ENCODE measurements at regions not wholly inside any gene's neighbourhood (a gene's known extent, or its start where the extent isn't known, plus 50 kb on each side); places are given as distances from the start of the nearest gene placed in this dataset.
"Not testable (repeated sequence)": the region's sequence is repeated elsewhere in the genome, so short reads cannot be mapped to it uniquely, and the experiment has no call there.

DNA sequence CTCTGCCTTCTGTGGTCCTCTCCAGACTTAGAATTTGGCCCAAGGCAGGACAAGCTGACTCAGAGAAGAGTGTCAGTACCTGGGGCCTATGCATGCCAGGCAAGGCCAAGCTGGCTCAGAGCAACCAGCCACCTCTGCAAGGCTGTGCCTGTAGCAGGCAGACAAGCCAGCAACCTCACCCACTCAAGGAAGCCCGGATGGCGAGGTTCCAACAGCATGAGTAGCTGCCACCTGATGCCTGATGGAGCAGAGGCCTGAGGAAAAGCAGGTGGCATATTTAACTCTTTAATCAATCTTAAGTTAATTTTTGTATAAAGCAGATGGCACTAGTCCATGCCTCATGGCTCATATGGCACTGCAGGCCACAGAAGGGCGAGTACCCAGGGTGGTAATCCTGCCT, 3595.8 kb upstream of the OR11H1 start:
- not testable (repeated sequence) for H3K14ac ChIP-seq (ENCODE audit: low read length); H4K91ac ChIP-seq (ENCODE audit: low read depth, low read length); H2BK5ac ChIP-seq (ENCODE audit: low read depth, low read length, poor library complexity); H3K79me1 ChIP-seq (ENCODE audit: low read length); H3K18ac ChIP-seq (ENCODE audit: low read length); H3K27ac ChIP-seq (ENCODE audit: low read depth, low read length); H4K12ac ChIP-seq (ENCODE audit: low read depth, low read length); H3K79me2 ChIP-seq (ENCODE audit: control insufficient read depth, insufficient read depth, low read length, poor library complexity); H3K9me3 ChIP-seq (ENCODE audit: insufficient read depth, low read depth, low read length); H2AK5ac ChIP-seq (ENCODE audit: low read length); H3K27me3 ChIP-seq (ENCODE audit: insufficient read depth, low read length); H3K4me3 ChIP-seq (ENCODE audit: low read depth, low read length); H3K36me3 ChIP-seq (ENCODE audit: control insufficient read depth in 1 of 2, insufficient read depth in 2 of 2, low read length in 2 of 2); H4K8ac ChIP-seq (ENCODE audit: low read depth, low read length); H3K4me2 ChIP-seq (ENCODE audit: low read length); H3K4me1 ChIP-seq (ENCODE audit: control insufficient read depth in 1 of 2, insufficient read depth in 2 of 2, low read length in 2 of 2); H2BK120ac ChIP-seq (ENCODE audit: insufficient read depth, low read length, poor library complexity); H3K23ac ChIP-seq (ENCODE audit: low read length); H3K4ac ChIP-seq (ENCODE audit: low read depth, low read length); H2BK12ac ChIP-seq (ENCODE audit: low read length); H2AFZ ChIP-seq (ENCODE audit: insufficient read depth, low read length, poor library complexity); H3K9ac ChIP-seq (ENCODE audit: low read length); DNase-seq
- WGBS (ENCODE audit: extremely low coverage, insufficient coverage, insufficient read length): no CpG with 5 or more reads among the region's 3 CpGs

DNA sequence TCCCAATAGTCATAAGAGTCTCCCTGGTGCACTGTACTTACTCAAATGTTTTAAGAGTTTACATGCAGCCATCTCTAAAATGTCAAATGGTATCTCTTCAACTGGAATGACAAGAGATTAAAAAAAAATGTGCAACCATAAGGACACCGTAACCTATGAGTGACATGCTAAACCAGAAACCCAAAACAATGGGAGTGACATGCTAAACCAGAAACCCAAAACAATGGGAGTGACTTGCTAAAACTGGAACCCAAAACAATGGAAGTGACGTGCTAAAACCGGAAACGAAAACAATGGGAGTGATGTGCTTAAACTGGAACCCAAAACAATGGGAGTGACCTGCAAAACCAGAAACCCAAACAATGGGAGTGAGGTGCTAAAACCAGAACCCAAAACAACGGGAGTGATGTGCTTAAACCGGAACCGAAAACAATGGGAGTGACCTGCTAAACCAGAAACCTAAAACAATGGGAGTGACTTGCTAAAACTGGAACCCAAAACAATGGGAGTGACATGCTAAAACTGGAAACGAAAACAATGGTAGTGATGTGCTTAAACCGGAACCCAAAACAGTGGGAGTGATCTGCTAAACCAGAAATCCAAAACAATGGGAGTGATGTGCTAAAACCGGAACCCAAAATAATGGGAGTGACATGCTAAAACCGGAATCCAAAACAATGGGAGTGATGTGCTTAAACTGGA, 3559.9 kb upstream of the OR11H1 start:
- not testable (repeated sequence) for H3K79me1 ChIP-seq (ENCODE audit: low read length); H3K79me2 ChIP-seq (ENCODE audit: control insufficient read depth, insufficient read depth, low read length, poor library complexity); H2BK120ac ChIP-seq (ENCODE audit: insufficient read depth, low read length, poor library complexity); H3K9me3 ChIP-seq (ENCODE audit: insufficient read depth, low read depth, low read length); H3K36me3 ChIP-seq (ENCODE audit: control insufficient read depth in 1 of 2, insufficient read depth in 2 of 2, low read length in 2 of 2); H4K12ac ChIP-seq (ENCODE audit: low read depth, low read length); H2AFZ ChIP-seq (ENCODE audit: insufficient read depth, low read length, poor library complexity); H2AK5ac ChIP-seq (ENCODE audit: low read length); DNase-seq; H3K4me2 ChIP-seq (ENCODE audit: low read length); H3K14ac ChIP-seq (ENCODE audit: low read length); H2BK12ac ChIP-seq (ENCODE audit: low read length); H3K18ac ChIP-seq (ENCODE audit: low read length); H4K91ac ChIP-seq (ENCODE audit: low read depth, low read length); H3K9ac ChIP-seq (ENCODE audit: low read length); H3K4ac ChIP-seq (ENCODE audit: low read depth, low read length); H3K4me1 ChIP-seq (ENCODE audit: control insufficient read depth in 1 of 2, insufficient read depth in 2 of 2, low read length in 2 of 2); H2BK5ac ChIP-seq (ENCODE audit: low read depth, low read length, poor library complexity); H4K8ac ChIP-seq (ENCODE audit: low read depth, low read length); H3K27me3 ChIP-seq (ENCODE audit: insufficient read depth, low read length); H3K4me3 ChIP-seq (ENCODE audit: low read depth, low read length); H3K27ac ChIP-seq (ENCODE audit: low read depth, low read length); H3K23ac ChIP-seq (ENCODE audit: low read length)
- WGBS (ENCODE audit: extremely low coverage, insufficient coverage, insufficient read length): no CpG with 5 or more reads among the region's 11 CpGs

DNA sequence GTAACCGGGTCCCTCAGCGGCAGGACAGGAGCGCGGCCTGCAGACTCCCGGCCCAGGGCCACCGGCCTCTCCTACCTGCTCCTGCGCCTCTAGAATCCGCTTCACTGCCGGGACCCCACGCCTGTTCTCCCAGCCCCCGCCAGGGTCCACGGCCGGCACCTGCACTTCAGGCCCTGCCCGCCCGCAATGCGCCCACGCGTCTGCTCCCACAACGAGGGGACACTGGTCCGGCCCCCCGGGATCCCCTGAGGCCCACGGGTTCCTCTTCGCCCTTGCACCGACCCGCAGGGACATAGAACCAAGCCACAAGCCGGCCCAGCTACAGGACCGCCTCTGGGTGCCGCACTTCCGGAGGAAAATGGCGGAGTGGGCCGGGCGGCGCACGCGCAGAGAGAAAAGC, 3554.1 kb upstream of the OR11H1 start:
- not testable (repeated sequence) for H3K4ac ChIP-seq (ENCODE audit: low read depth, low read length); H2BK12ac ChIP-seq (ENCODE audit: low read length); H4K91ac ChIP-seq (ENCODE audit: low read depth, low read length); H4K12ac ChIP-seq (ENCODE audit: low read depth, low read length); H3K79me1 ChIP-seq (ENCODE audit: low read length); H3K27me3 ChIP-seq (ENCODE audit: insufficient read depth, low read length); H3K79me2 ChIP-seq (ENCODE audit: control insufficient read depth, insufficient read depth, low read length, poor library complexity); H2BK120ac ChIP-seq (ENCODE audit: insufficient read depth, low read length, poor library complexity); H2AK5ac ChIP-seq (ENCODE audit: low read length); H3K14ac ChIP-seq (ENCODE audit: low read length); H3K4me3 ChIP-seq (ENCODE audit: low read depth, low read length); H3K9ac ChIP-seq (ENCODE audit: low read length); H3K36me3 ChIP-seq (ENCODE audit: control insufficient read depth in 1 of 2, insufficient read depth in 2 of 2, low read length in 2 of 2); H3K18ac ChIP-seq (ENCODE audit: low read length); H3K4me1 ChIP-seq (ENCODE audit: control insufficient read depth in 1 of 2, insufficient read depth in 2 of 2, low read length in 2 of 2); H2BK5ac ChIP-seq (ENCODE audit: low read depth, low read length, poor library complexity); H2AFZ ChIP-seq (ENCODE audit: insufficient read depth, low read length, poor library complexity); H3K9me3 ChIP-seq (ENCODE audit: insufficient read depth, low read depth, low read length); H3K23ac ChIP-seq (ENCODE audit: low read length); H3K4me2 ChIP-seq (ENCODE audit: low read length); H4K8ac ChIP-seq (ENCODE audit: low read depth, low read length); H3K27ac ChIP-seq (ENCODE audit: low read depth, low read length)
- no CpG with 5 or more reads among the region's 35 CpGs for WGBS (ENCODE audit: extremely low coverage, insufficient coverage, insufficient read length)
- peak in 1 of 2 donors; percentile 3 for DNase-seq

Measured in trophoblast cell (in vitro differentiated cells and primary cell).